ENCODE measurements at regions not wholly inside any gene's neighbourhood (a gene's known extent, or its start where the extent isn't known, plus 50 kb on each side); places are given as distances from the start of the nearest gene placed in this dataset.

DNA sequence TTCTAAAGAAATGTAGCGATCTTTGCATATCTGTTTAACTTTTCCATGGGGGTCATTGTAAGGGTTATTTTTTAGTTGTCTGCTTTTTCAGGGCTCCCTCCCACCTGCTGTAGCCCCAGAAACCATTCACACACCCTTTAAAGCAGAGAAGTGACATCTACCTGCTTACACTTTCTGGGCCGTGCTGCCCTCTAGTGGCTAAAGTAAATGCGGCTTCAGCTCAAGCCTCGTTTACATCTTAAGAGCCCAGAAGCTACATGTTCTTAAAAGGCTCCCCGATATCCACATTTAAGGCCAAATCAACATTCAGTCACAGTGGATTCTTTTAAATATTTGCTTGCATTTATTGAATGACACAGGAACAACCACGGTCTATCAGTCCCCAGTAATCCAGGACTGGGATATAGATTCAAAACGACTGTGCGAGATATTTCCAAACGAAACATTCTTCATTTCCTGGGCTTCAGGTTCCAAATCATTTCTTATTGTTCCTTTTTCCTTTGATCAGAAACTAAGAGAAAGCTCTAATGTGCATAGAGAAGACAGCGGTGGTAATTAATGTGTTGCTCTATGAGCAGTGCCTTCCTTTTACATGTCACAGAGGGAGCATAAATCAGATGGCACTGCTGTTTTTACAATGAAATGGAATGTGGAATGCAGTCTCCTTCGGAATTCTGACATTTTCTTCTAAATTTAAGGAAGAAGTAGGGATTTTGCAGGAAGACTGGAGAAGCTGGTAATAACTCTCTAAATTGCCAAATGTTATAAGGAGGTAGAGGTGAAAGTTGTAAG, 119.9 kb downstream of the RASGEF1B start:
- Histone ChIP-seq H3K9ac (no peak overlapping the region), H3K9me2 (no peaks in the 10 kb centered on the region), H3K4me2 (no peak overlapping the region), H3K9me3 (no peaks in the 10 kb centered on the region), H2AFZ (ENCODE audit: low read depth) (no peak overlapping the region), H3K4me3 (ENCODE audit: low read depth in 2 of 2, low read length in 1 of 2) (peak overlapping the region in 1 of 2 experiments; percentile 25; a peak in 1 of 4 replicates), H3F3A (replicated peaks; ENCODE audit: insufficient read depth) (no peaks in the 10 kb centered on the region), H3K79me2 (ENCODE audit: insufficient read depth) (no peaks in the 10 kb centered on the region), H3K27ac (ENCODE audit: low read depth in 2 of 2, low read length in 1 of 2) (no peak overlapping the region), H3K27me3 (ENCODE audit: insufficient read depth) (no peaks in the 10 kb centered on the region; the same call in 1 of the 2 replicates), H3K36me3 (replicated peaks in 1 of 2; ENCODE audit: control insufficient read depth in 1 of 2, insufficient read depth in 2 of 2, low read length in 1 of 2) (no peaks in the 10 kb centered on the region), H3K4me1 (ENCODE audit: control insufficient read depth in 1 of 2, insufficient read depth in 2 of 2, low read depth in 1 of 2, low read length in 1 of 2) (no peaks in the 10 kb centered on the region), H4K20me1 (ENCODE audit: insufficient read depth) (no peaks in the 10 kb centered on the region)
- TF ChIP-seq RAD21 (IDR thresholded peaks at IDR 0.05; ENCODE audit: low read length) (peak; percentile 69), TCF12 (IDR thresholded peaks at IDR 0.05) (no peak), JUND (IDR thresholded peaks at IDR 0.05) (no peak), SMC3 (IDR thresholded peaks at IDR 0.05; ENCODE audit: low read depth, low read length) (peak; percentile 46), EP300 (IDR thresholded peaks at IDR 0.05; ENCODE audit: borderline replicate concordance in 1 of 2, low read depth in 1 of 2, low read length in 1 of 2) (no peak), CTCF (IDR thresholded peaks at IDR 0.05) (peak; percentile 96)
- ChIA-PET CTCF (interaction anchor here (0.6 to 3.3 kb wide), 32 partner anchors 9 to 814 kb away, joined by 3 to 45 read pairs (median 4); no protein-coding TSS in a partner anchor), POLR2A (no interaction called here)
- peak; percentile 20 for DNase-seq
- 20% methylated on average over 11 of the region's 11 CpGs for WGBS (ENCODE audit: low lambda C conversion rate)

DNA sequence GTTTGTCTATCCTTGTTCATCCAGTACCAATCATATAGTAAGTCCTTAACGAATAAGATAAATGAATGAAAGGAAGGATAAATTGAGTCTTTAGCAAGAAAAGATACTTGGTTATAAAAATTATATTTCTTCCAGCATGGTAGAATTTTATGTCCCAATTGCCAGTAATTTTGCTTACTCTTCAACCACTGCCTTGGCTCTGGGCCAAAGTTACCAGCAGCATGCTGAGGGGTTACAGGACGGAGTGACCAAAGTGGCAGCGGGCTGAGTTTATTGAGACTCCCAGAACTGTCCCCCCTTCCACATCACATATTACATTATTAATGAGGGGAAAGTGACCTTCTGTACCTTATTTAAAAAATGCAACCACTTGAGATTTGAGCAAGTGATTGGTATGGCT, 121.7 kb downstream of the RASGEF1B start:
- Histone ChIP-seq H3K9ac (no peak overlapping the region), H3K4me3 (ENCODE audit: low read depth in 2 of 2, low read length in 1 of 2) (no peak overlapping the region), H2AFZ (ENCODE audit: low read depth) (no peak overlapping the region), H3K4me1 (ENCODE audit: control insufficient read depth in 1 of 2, insufficient read depth in 2 of 2, low read depth in 1 of 2, low read length in 1 of 2) (no peaks in the 10 kb centered on the region), H3F3A (replicated peaks; ENCODE audit: insufficient read depth) (no peaks in the 10 kb centered on the region), H3K36me3 (replicated peaks in 1 of 2; ENCODE audit: control insufficient read depth in 1 of 2, insufficient read depth in 2 of 2, low read length in 1 of 2) (no peaks in the 10 kb centered on the region), H3K9me2 (no peaks in the 10 kb centered on the region), H3K79me2 (ENCODE audit: insufficient read depth) (no peaks in the 10 kb centered on the region), H4K20me1 (ENCODE audit: insufficient read depth) (no peaks in the 10 kb centered on the region), H3K9me3 (no peaks in the 10 kb centered on the region), H3K27ac (ENCODE audit: low read depth in 2 of 2, low read length in 1 of 2) (no peak overlapping the region), H3K27me3 (ENCODE audit: insufficient read depth) (no peaks in the 10 kb centered on the region; the same call in 1 of the 2 replicates), H3K4me2 (no peak overlapping the region)
- CTCF ChIA-PET: interaction anchor here (1.0 to 3.3 kb wide), 2 partner anchors 18 to 280 kb away, joined by 3 to 45 read pairs; no protein-coding TSS in a partner anchor
- no peak for DNase-seq
- WGBS (ENCODE audit: low lambda C conversion rate): 1% methylated on average over 3 of the region's 3 CpGs
- TF ChIP-seq SIN3A (IDR thresholded peaks at IDR 0.05; ENCODE audit: borderline replicate concordance, low read depth, low read length) (no peak), USF1 (IDR thresholded peaks at IDR 0.05; ENCODE audit: borderline replicate concordance, low read depth) (no peak), POLR2AphosphoS5 (IDR thresholded peaks at IDR 0.05; ENCODE audit: low read depth, low read length) (no peak), JUND (IDR thresholded peaks at IDR 0.05) (no peak), TCF12 (IDR thresholded peaks at IDR 0.05) (no peak), EP300 (IDR thresholded peaks at IDR 0.05; ENCODE audit: borderline replicate concordance in 1 of 2, low read depth in 1 of 2, low read length in 1 of 2) (no peak), RAD21 (IDR thresholded peaks at IDR 0.05; ENCODE audit: low read length) (no peak), TAF1 (IDR thresholded peaks at IDR 0.05; ENCODE audit: borderline replicate concordance, low read depth, low read length) (no peak), FOXM1 (IDR thresholded peaks at IDR 0.05; ENCODE audit: low read depth) (no peak), FOSL2 (IDR thresholded peaks at IDR 0.05; ENCODE audit: borderline replicate concordance, low read depth) (no peak), RCOR1 (IDR thresholded peaks at IDR 0.05; ENCODE audit: low read length) (no peak)
- TF ChIP-seq, protein P1, sequence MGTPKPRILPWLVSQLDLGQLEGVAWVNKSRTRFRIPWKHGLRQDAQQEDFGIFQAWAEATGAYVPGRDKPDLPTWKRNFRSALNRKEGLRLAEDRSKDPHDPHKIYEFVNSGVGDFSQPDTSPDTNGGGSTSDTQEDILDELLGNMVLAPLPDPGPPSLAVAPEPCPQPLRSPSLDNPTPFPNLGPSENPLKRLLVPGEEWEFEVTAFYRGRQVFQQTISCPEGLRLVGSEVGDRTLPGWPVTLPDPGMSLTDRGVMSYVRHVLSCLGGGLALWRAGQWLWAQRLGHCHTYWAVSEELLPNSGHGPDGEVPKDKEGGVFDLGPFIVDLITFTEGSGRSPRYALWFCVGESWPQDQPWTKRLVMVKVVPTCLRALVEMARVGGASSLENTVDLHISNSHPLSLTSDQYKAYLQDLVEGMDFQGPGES (IDR thresholded peaks at IDR 0.05; ENCODE audit: low read depth, low read length): no peak
- TF ChIP-seq, protein P2, sequence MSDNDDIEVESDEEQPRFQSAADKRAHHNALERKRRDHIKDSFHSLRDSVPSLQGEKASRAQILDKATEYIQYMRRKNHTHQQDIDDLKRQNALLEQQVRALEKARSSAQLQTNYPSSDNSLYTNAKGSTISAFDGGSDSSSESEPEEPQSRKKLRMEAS (IDR thresholded peaks at IDR 0.05; ENCODE audit: low read depth): no peak
- POLR2A ChIA-PET: no interaction called here
